Muscle layer of colon (tissue), 2 donors: ENCODE measurements at regions not wholly inside any gene's neighbourhood (a gene's known extent, or its start where the extent isn't known, plus 50 kb on each side); places are given as distances from the start of the nearest gene placed in this dataset.

Source experiments
- H3K27ac ChIP-seq: one replicate; pipeline ENCODE4 v1.7.0; 2013; ENCODE audit warnings: low read depth, mild to moderate bottlenecking, low read length, moderate library complexity
- H3K27me3 ChIP-seq, 2 donors: one replicate each; pipeline ENCODE4 v1.7.0; 2013; ENCODE audit warnings: low read length in 2 of 2, mild to moderate bottlenecking in 2 of 2; ENCODE audit not compliant: insufficient read depth in 2 of 2, control insufficient read depth in 1 of 2
- H3K36me3 ChIP-seq: one replicate; pipeline ENCODE4 v1.7.0; 2013; ENCODE audit warnings: mild to moderate bottlenecking, low read length; ENCODE audit not compliant: insufficient read depth
- H3K4me1 ChIP-seq: one replicate; pipeline ENCODE4 v1.7.0; 2013; ENCODE audit warnings: mild to moderate bottlenecking, low read length; ENCODE audit not compliant: insufficient read depth
- H3K4me3 ChIP-seq, 2 donors: one replicate each; pipeline ENCODE4 v1.7.0; 2013; ENCODE audit warnings: low read length in 2 of 2, low read depth in 1 of 2, mild to moderate bottlenecking in 1 of 2, moderate library complexity in 1 of 2
- H3K9ac ChIP-seq: one replicate; pipeline ENCODE4 v1.7.0; 2013; ENCODE audit warnings: low read length
- H3K9me3 ChIP-seq: one replicate; pipeline ENCODE4 v1.7.0; 2013; ENCODE audit warnings: mild to moderate bottlenecking, low read length
- donor health status: abdominal sarcoma.
- donor health status: Adenocarcinoma of cecum.

GRCh38 chr6:120735641-120736040, 598.6 kb downstream of the TBC1D32 start:
- Histone ChIP-seq H3K27me3 (no peaks in the 10 kb centered on the region), H3K9ac (no peak overlapping the region), H3K27ac (no peak overlapping the region), H3K36me3 (no peaks in the 10 kb centered on the region), H3K4me1 (no peaks in the 10 kb centered on the region), H3K9me3 (no peaks in the 10 kb centered on the region), H3K4me3 (no peak overlapping the region)

DNA sequence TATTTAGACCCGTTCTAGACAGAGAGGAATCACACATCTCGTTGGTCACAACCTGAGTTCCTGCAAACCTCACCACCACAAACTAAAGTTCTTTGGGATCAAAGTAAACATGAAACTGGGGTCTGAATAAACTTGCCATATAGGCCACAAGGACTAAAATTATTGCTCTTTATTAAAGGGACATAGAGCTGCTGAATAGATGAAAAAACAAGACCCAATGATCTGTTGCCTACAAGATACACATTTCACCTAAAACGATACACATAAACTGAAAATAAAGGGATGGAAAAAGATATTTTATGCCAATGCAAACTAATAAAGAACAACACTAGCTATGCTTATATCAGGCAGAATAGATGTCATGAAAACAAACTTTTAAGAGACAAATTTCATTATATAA, 623.0 kb downstream of the TBC1D32 start:
- Histone ChIP-seq H3K36me3 (no peaks in the 10 kb centered on the region), H3K9ac (no peak overlapping the region), H3K9me3 (no peaks in the 10 kb centered on the region), H3K4me3 (no peak overlapping the region), H3K27ac (no peak overlapping the region), H3K27me3 (no peaks in the 10 kb centered on the region), H3K4me1 (no peaks in the 10 kb centered on the region)

GRCh38 chr6:120700001-120700400, 634.3 kb downstream of the TBC1D32 start:
- H3K36me3 ChIP-seq = no peaks in the 10 kb centered on the region

GRCh38 chr6:120686492-120686891, 647.8 kb downstream of the TBC1D32 start:
- Histone ChIP-seq H3K9me3 (no peaks in the 10 kb centered on the region), H3K4me3 (no peak overlapping the region), H3K4me1 (no peaks in the 10 kb centered on the region), H3K36me3 (no peaks in the 10 kb centered on the region), H3K27me3 (no peaks in the 10 kb centered on the region), H3K27ac (no peak overlapping the region), H3K9ac (no peak overlapping the region)

More at GRCh38 chr6:120700001-120700400, 634.3 kb downstream of the TBC1D32 start:
- Histone ChIP-seq H3K27me3 (no peaks in the 10 kb centered on the region), H3K9ac (no peak overlapping the region), H3K4me3 (no peak overlapping the region), H3K4me1 (no peaks in the 10 kb centered on the region), H3K9me3 (no peaks in the 10 kb centered on the region), H3K27ac (no peak overlapping the region)

DNA sequence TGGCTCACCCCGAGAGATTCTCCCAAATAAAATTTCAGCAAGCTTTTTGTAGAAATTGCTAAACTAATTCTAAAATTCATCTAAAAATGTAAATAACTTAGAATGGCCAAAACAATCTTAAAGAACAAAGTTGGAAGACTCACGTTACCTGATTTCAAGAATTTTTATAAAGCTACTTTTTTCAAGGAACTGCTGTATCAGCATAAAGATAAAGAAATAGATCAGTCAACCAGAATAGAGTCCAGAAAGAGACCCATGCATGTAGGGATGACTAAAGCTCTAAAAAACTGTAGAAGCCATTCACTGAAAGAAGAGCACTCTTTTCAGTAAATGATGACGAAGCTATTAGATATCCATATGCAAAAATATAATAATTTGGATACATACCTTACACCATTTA, 652.1 kb downstream of the TBC1D32 start:
- no peaks in the 10 kb centered on the region for H3K36me3 ChIP-seq
- no peak overlapping the region for H3K27ac ChIP-seq
- no peaks in the 10 kb centered on the region for H3K27me3 ChIP-seq
- H3K4me1 ChIP-seq = no peaks in the 10 kb centered on the region
- no peak overlapping the region for H3K4me3 ChIP-seq
- H3K9ac ChIP-seq = no peak overlapping the region
- no peaks in the 10 kb centered on the region for H3K9me3 ChIP-seq

GRCh38 chr6:120681204-120681603, 653.1 kb downstream of the TBC1D32 start:
- no peaks in the 10 kb centered on the region for H3K4me1 ChIP-seq
- no peak overlapping the region for H3K27ac ChIP-seq
- H3K9ac ChIP-seq = no peak overlapping the region
- H3K36me3 ChIP-seq = no peaks in the 10 kb centered on the region
- H3K9me3 ChIP-seq = no peaks in the 10 kb centered on the region
- no peaks in the 10 kb centered on the region for H3K27me3 ChIP-seq
- no peak overlapping the region for H3K4me3 ChIP-seq

- H3K4me1 ChIP-seq = no peaks in the 10 kb centered on the region
- no peak overlapping the region for H3K4me3 ChIP-seq
- H3K27ac ChIP-seq = no peak overlapping the region
- H3K27me3 ChIP-seq = no peaks in the 10 kb centered on the region
- H3K9me3 ChIP-seq = no peaks in the 10 kb centered on the region
- H3K36me3 ChIP-seq = no peaks in the 10 kb centered on the region
- no peak overlapping the region for H3K9ac ChIP-seq
These were observed 658.4 kb downstream of the TBC1D32 start for GRCh38 chr6:120675886-120676285.

GRCh38 chr6:120671519-120671918, 662.8 kb downstream of the TBC1D32 start:
- H3K9ac ChIP-seq = no peak overlapping the region
- H3K9me3 ChIP-seq = no peaks in the 10 kb centered on the region
- H3K4me1 ChIP-seq = no peaks in the 10 kb centered on the region
- H3K27ac ChIP-seq = no peak overlapping the region
- H3K4me3 ChIP-seq = no peak overlapping the region
- no peaks in the 10 kb centered on the region for H3K36me3 ChIP-seq
- no peaks in the 10 kb centered on the region for H3K27me3 ChIP-seq

GRCh38 chr6:120652506-120652905, 681.8 kb downstream of the TBC1D32 start:
- no peaks in the 10 kb centered on the region for H3K9me3 ChIP-seq
- H3K36me3 ChIP-seq = no peaks in the 10 kb centered on the region
- H3K27ac ChIP-seq = no peak overlapping the region
- no peaks in the 10 kb centered on the region for H3K27me3 ChIP-seq
- H3K4me3 ChIP-seq = no peak overlapping the region
- no peak overlapping the region for H3K9ac ChIP-seq
- H3K4me1 ChIP-seq = no peaks in the 10 kb centered on the region

GRCh38 chr6:120648713-120649112, 685.6 kb downstream of the TBC1D32 start:
- Histone ChIP-seq H3K27ac (no peak overlapping the region), H3K36me3 (no peaks in the 10 kb centered on the region), H3K4me1 (no peaks in the 10 kb centered on the region), H3K27me3 (no peaks in the 10 kb centered on the region), H3K4me3 (no peak overlapping the region), H3K9me3 (no peaks in the 10 kb centered on the region), H3K9ac (no peak overlapping the region)

DNA sequence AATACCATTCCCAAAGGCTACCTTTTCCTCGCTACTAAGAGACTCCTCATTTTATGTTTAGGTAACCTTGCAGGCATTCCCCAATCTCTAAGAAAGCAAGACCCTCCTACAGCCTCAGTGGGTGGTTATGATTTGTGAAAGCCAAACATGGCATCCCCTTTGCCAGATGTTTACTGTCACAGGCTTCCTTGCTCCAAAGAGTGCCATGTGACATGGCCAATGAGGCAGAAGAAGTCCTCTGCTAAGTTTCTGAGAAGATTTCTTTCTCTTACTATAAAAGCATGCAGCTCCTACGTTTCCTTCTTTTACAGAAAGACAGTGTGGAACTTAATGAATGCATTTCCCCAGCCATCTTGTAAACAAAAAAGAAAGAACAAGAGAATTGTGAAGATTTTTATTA, 688.2 kb downstream of the TBC1D32 start:
- Histone ChIP-seq H3K36me3 (no peaks in the 10 kb centered on the region), H3K27ac (no peak overlapping the region), H3K27me3 (no peaks in the 10 kb centered on the region), H3K9me3 (no peaks in the 10 kb centered on the region), H3K4me1 (no peaks in the 10 kb centered on the region), H3K9ac (no peak overlapping the region), H3K4me3 (no peak overlapping the region)

DNA sequence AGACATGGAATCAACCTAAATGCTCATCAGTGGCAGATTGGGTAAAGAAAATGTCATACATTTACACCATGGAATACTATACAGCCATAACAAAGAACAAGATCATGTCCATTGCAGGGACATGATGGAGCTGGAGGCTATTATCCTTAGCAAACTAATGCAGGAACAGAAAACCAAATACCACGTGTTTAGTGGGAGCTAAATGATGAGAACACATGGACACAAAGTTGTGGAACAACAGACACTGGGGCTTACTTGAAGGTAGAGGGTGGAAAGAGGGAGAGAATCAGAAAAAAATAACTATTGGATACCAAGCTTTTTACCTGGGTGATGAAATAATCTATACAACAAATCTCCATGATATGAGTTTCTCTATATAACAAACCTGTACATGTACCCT, 701.3 kb downstream of the TBC1D32 start:
- no peaks in the 10 kb centered on the region for H3K4me1 ChIP-seq
- H3K27ac ChIP-seq = no peak overlapping the region
- no peak overlapping the region for H3K4me3 ChIP-seq
- no peaks in the 10 kb centered on the region for H3K27me3 ChIP-seq
- H3K36me3 ChIP-seq = no peaks in the 10 kb centered on the region
- no peaks in the 10 kb centered on the region for H3K9me3 ChIP-seq
- H3K9ac ChIP-seq = no peak overlapping the region
